Trophoblast cell (in vitro differentiated cells and primary cell): ENCODE measurements at regions not wholly inside any gene's neighbourhood (a gene's known extent, or its start where the extent isn't known, plus 50 kb on each side); places are given as distances from the start of the nearest gene placed in this dataset.
"Not testable (repeated sequence)": the region's sequence is repeated elsewhere in the genome, so short reads cannot be mapped to it uniquely, and the experiment has no call there.

ENCODE experiments used
- DNase-seq, 2 donors: peaks; one replicate each; pipeline ENCODE4 v3.0.0-alpha.2; 2016
- H2AFZ ChIP-seq: 2 replicates; pipeline ENCODE4 v1.6.1; 2013; ENCODE audit warnings: low read length, moderate library complexity, mild to moderate bottlenecking; ENCODE audit not compliant: insufficient read depth, poor library complexity
- H2AK5ac ChIP-seq: 2 replicates; pipeline ENCODE4 v1.6.1; 2013; ENCODE audit warnings: mild to moderate bottlenecking, low read length
- H2BK120ac ChIP-seq: 2 replicates; pipeline ENCODE4 v1.6.1; 2013; ENCODE audit warnings: low read length, mild to moderate bottlenecking, moderate library complexity; ENCODE audit not compliant: insufficient read depth, poor library complexity
- H2BK12ac ChIP-seq: 2 replicates; pipeline ENCODE4 v1.6.1; 2013; ENCODE audit warnings: mild to moderate bottlenecking, low read length, moderate library complexity
- H2BK5ac ChIP-seq: 2 replicates; pipeline ENCODE4 v1.6.1; 2013; ENCODE audit warnings: low read length, low read depth, moderate library complexity, mild to moderate bottlenecking; ENCODE audit not compliant: poor library complexity
- H3K14ac ChIP-seq: 2 replicates; pipeline ENCODE4 v1.6.1; 2013; ENCODE audit warnings: mild to moderate bottlenecking, low read length
- H3K18ac ChIP-seq: 2 replicates; pipeline ENCODE4 v1.6.1; 2013; ENCODE audit warnings: mild to moderate bottlenecking, low read length
- H3K23ac ChIP-seq: 2 replicates; pipeline ENCODE4 v1.6.1; 2013; ENCODE audit warnings: low read length
- H3K27ac ChIP-seq: 2 replicates; pipeline ENCODE4 v1.5.1; 2013; ENCODE audit warnings: low read depth, mild to moderate bottlenecking, inconsistent platforms, low read length, moderate library complexity
- H3K27me3 ChIP-seq: 2 replicates; pipeline ENCODE4 v1.6.1; 2013; ENCODE audit warnings: inconsistent platforms, mild to moderate bottlenecking, low read length, moderate library complexity; ENCODE audit not compliant: insufficient read depth
- H3K36me3 ChIP-seq, 2 experiments: 1 replicate in 1 of 2; 2 replicates in 1 of 2; pipeline ENCODE4 v1.6.1; 2013; ENCODE audit warnings: low read length in 2 of 2, mild to moderate bottlenecking in 2 of 2, moderate library complexity in 1 of 2; ENCODE audit not compliant: insufficient read depth in 2 of 2, control insufficient read depth in 1 of 2
- H3K4ac ChIP-seq: 2 replicates; pipeline ENCODE4 v1.6.1; 2013; ENCODE audit warnings: low read depth, mild to moderate bottlenecking, low read length, moderate library complexity
- H3K4me1 ChIP-seq, 2 experiments: 1 replicate in 1 of 2; 2 replicates in 1 of 2; pipeline ENCODE4 v1.6.1; 2013; ENCODE audit warnings: low read length in 2 of 2, mild to moderate bottlenecking in 2 of 2, moderate library complexity in 1 of 2; ENCODE audit not compliant: insufficient read depth in 2 of 2, control insufficient read depth in 1 of 2
- H3K4me2 ChIP-seq: 2 replicates; pipeline ENCODE4 v1.6.1; 2013; ENCODE audit warnings: inconsistent platforms, mild to moderate bottlenecking, low read length, moderate library complexity
- H3K4me3 ChIP-seq: 2 replicates; pipeline ENCODE4 v1.5.1; 2013; ENCODE audit warnings: mild to moderate bottlenecking, low read depth, low read length, inconsistent platforms
- H3K79me1 ChIP-seq: one replicate; pipeline ENCODE4 v1.6.1; 2013; ENCODE audit warnings: low read length
- H3K79me2 ChIP-seq: 2 replicates; pipeline ENCODE4 v1.6.1; 2013; ENCODE audit warnings: low read length, mild to moderate bottlenecking; ENCODE audit not compliant: control insufficient read depth, insufficient read depth, poor library complexity
- H3K9ac ChIP-seq: 2 replicates; pipeline ENCODE4 v1.6.1; 2013; ENCODE audit warnings: mild to moderate bottlenecking, low read length
- H3K9me3 ChIP-seq: 2 replicates; pipeline ENCODE4 v1.6.1; 2013; ENCODE audit warnings: low read depth, mild to moderate bottlenecking, control low read depth, inconsistent platforms, low read length; ENCODE audit not compliant: insufficient read depth
- H4K12ac ChIP-seq: 2 replicates; pipeline ENCODE4 v1.6.1; 2013; ENCODE audit warnings: low read depth, mild to moderate bottlenecking, low read length, moderate library complexity
- H4K8ac ChIP-seq: 2 replicates; pipeline ENCODE4 v1.6.1; 2013; ENCODE audit warnings: low read depth, mild to moderate bottlenecking, low read length, moderate library complexity
- H4K91ac ChIP-seq: one replicate; pipeline ENCODE4 v1.6.1; 2013; ENCODE audit warnings: low read depth, mild to moderate bottlenecking, low read length, moderate library complexity
- WGBS: extraction: QIAGEN DNeasy Blood & Tissue Kit; methylation state at CpG from one replicate; pipeline ENCODE4 v1.1.7; 2013; ENCODE audit warnings: missing lambda C conversion rate; ENCODE audit not compliant: insufficient read length, insufficient coverage; ENCODE audit errors: extremely low coverage; 5-methylcytosine and 5-hydroxymethylcytosine counted together

GRCh38 chr7:88566162-88566729 lies 193.3 kb upstream of the ZNF804B start:
- Histone ChIP-seq H3K27me3 (no peaks in the 10 kb centered on the region), H2AFZ (no peak overlapping the region), H3K9me3 (no peaks in the 10 kb centered on the region), H3K36me3 (no peaks in the 10 kb centered on the region), H2BK12ac (no peak overlapping the region), H3K4me1 (no peaks in the 10 kb centered on the region), H3K9ac (no peak overlapping the region), H3K18ac (no peak overlapping the region), H2BK120ac (no peak overlapping the region), H4K8ac (no peak overlapping the region), H3K14ac (no peak overlapping the region), H4K12ac (no peak overlapping the region), H3K4me3 (no peak overlapping the region), H3K79me1 (no peaks in the 10 kb centered on the region), H2AK5ac (no peak overlapping the region), H4K91ac (no peak overlapping the region), H3K23ac (no peak overlapping the region), H3K27ac (no peak overlapping the region), H3K4ac (no peak overlapping the region), H2BK5ac (no peak overlapping the region), H3K4me2 (no peak overlapping the region), H3K79me2 (no peaks in the 10 kb centered on the region)
- no CpG with 5 or more reads among the region's 6 CpGs for WGBS
- DNase-seq = no peak

GRCh38 chr7:88565401-88565800 lies 194.1 kb upstream of the ZNF804B start:
- H3K36me3 ChIP-seq = no peaks in the 10 kb centered on the region
- no peak for DNase-seq
- H2BK5ac ChIP-seq = no peak overlapping the region
- no peaks in the 10 kb centered on the region for H3K27me3 ChIP-seq
- H3K23ac ChIP-seq = no peak overlapping the region
- no peak overlapping the region for H2AFZ ChIP-seq
- H3K9me3 ChIP-seq = no peaks in the 10 kb centered on the region
- H4K12ac ChIP-seq = no peak overlapping the region
- H2BK12ac ChIP-seq = no peak overlapping the region
- H3K4me3 ChIP-seq = no peak overlapping the region
- H4K8ac ChIP-seq = no peak overlapping the region
- H3K79me1 ChIP-seq = no peaks in the 10 kb centered on the region
- no peak overlapping the region for H3K9ac ChIP-seq
- H3K4me2 ChIP-seq = no peak overlapping the region
- H3K18ac ChIP-seq = no peak overlapping the region
- H3K27ac ChIP-seq = no peak overlapping the region
- no peaks in the 10 kb centered on the region for H3K4me1 ChIP-seq
- WGBS = no CpG with 5 or more reads among the region's 9 CpGs
- H3K79me2 ChIP-seq = no peaks in the 10 kb centered on the region
- H2AK5ac ChIP-seq = no peak overlapping the region
- no peak overlapping the region for H3K14ac ChIP-seq
- no peak overlapping the region for H3K4ac ChIP-seq
- H4K91ac ChIP-seq = no peak overlapping the region
- no peak overlapping the region for H2BK120ac ChIP-seq

GRCh38 chr7:88556441-88556840 lies 203.1 kb upstream of the ZNF804B start:
- not testable (repeated sequence) for DNase-seq, H3K4me2 ChIP-seq, H2AK5ac ChIP-seq, H3K27me3 ChIP-seq, H2BK12ac ChIP-seq, H2BK120ac ChIP-seq, H4K8ac ChIP-seq, H3K4me1 ChIP-seq, H3K27ac ChIP-seq, H3K23ac ChIP-seq, H4K91ac ChIP-seq, H3K9ac ChIP-seq, H3K79me1 ChIP-seq, H3K79me2 ChIP-seq, H2BK5ac ChIP-seq, H3K4ac ChIP-seq, H3K14ac ChIP-seq, H3K18ac ChIP-seq, H3K36me3 ChIP-seq, H2AFZ ChIP-seq, H3K9me3 ChIP-seq, H3K4me3 ChIP-seq, H4K12ac ChIP-seq
- WGBS = no CpG with 5 or more reads among the region's 17 CpGs

GRCh38 chr7:88554847-88555246 lies 204.7 kb upstream of the ZNF804B start:
- WGBS = no CpG with 5 or more reads among the region's 4 CpGs
- not testable (repeated sequence) for H2BK120ac ChIP-seq, H3K79me2 ChIP-seq

More at GRCh38 chr7:88554847-88555246, 204.7 kb upstream of the ZNF804B start:
- not testable (repeated sequence) for H2AK5ac ChIP-seq, H3K4me3 ChIP-seq, H3K14ac ChIP-seq, H3K27ac ChIP-seq, H3K79me1 ChIP-seq, H3K4me2 ChIP-seq, H3K4me1 ChIP-seq, H3K23ac ChIP-seq, H4K91ac ChIP-seq, H2AFZ ChIP-seq, H2BK5ac ChIP-seq, H3K18ac ChIP-seq, H3K4ac ChIP-seq, H3K9me3 ChIP-seq, H2BK12ac ChIP-seq, H4K12ac ChIP-seq, DNase-seq, H3K36me3 ChIP-seq, H4K8ac ChIP-seq, H3K9ac ChIP-seq, H3K27me3 ChIP-seq
